ENCODE measurements at regions not wholly inside any gene's neighbourhood (a gene's known extent, or its start where the extent isn't known, plus 50 kb on each side); places are given as distances from the start of the nearest gene placed in this dataset.

- no peak for DNase-seq
Observed at GRCh38 chr1:234987415-234988154, 141.1 kb downstream of the TOMM20 start.

GRCh38 chr1:234986750-234987414, 141.8 kb downstream of the TOMM20 start:
- DNase-seq, result no peak

- no peak for DNase-seq
Observed at GRCh38 chr1:234985516-234986294, 142.9 kb downstream of the TOMM20 start.

GRCh38 chr1:234985007-234985370, 143.6 kb downstream of the TOMM20 start:
- no peak for DNase-seq

- no peak for DNase-seq
Observed at GRCh38 chr1:234983564-234984238, 144.9 kb downstream of the TOMM20 start.

GRCh38 chr1:234981758-234982157, 146.9 kb downstream of the TOMM20 start:
- DNase-seq, result no peak

GRCh38 chr1:234980645-234981396, 147.8 kb downstream of the TOMM20 start:
- peak; percentile 66 for DNase-seq

- no peak for DNase-seq
Observed at GRCh38 chr1:234980291-234980644, 148.4 kb downstream of the TOMM20 start.

- DNase-seq, result no peak
Observed at GRCh38 chr1:234979296-234980279, 149.0 kb downstream of the TOMM20 start.

- DNase-seq, result peak; percentile 28
Observed at GRCh38 chr1:234978397-234979295, 150.0 kb downstream of the TOMM20 start.

- no peak for DNase-seq
Observed at GRCh38 chr1:234977875-234978396, 150.7 kb downstream of the TOMM20 start.

- DNase-seq, result no peak
Observed at GRCh38 chr1:234976861-234977680, 151.6 kb downstream of the TOMM20 start.

- no peak for DNase-seq
Observed at GRCh38 chr1:234975941-234976860, 152.4 kb downstream of the TOMM20 start.

- no peak for DNase-seq
Observed at GRCh38 chr1:234975122-234975940, 153.3 kb downstream of the TOMM20 start.

- DNase-seq, result no peak
Observed at GRCh38 chr1:234973426-234974250, 155.0 kb downstream of the TOMM20 start.
